ENCODE measurements at regions not wholly inside any gene's neighbourhood (a gene's known extent, or its start where the extent isn't known, plus 50 kb on each side); places are given as distances from the start of the nearest gene placed in this dataset.

DNA sequence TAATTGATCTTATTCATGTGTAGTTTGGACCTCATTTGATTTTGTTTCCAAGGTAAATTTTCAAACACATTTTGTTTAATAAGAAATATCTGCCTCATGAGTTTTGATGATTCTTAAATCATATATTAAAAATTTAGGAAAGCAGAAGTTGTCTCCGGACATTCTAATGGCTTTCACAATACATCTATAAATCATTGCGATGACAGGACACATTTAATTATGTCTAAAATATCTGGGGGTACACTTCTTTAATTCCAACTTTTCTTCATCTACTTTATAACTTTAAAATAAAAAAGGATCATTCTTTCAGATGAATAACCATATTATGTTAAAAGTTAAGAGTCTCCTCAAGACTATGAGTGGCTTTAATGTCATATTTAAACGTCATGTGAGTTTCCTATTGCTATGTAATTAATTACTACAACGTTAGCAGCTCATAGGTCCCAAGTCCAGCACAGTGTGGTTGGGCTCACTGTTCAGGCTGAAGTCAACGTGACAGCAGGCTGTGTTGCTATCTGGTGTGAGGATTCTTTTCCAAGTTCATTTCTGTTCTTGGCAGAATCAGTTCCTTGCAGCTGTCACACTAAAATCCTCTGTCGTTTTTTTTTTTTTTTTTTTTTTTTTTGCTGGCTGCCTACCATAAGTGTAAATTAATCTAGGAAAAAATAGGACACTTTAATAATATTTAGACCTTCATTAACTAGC, 893.5 kb downstream of the LTN1 start:
- DNase-seq (ENCODE audit: low spot score in 2 of 2) = no peak
- TF ChIP-seq, protein P1, sequence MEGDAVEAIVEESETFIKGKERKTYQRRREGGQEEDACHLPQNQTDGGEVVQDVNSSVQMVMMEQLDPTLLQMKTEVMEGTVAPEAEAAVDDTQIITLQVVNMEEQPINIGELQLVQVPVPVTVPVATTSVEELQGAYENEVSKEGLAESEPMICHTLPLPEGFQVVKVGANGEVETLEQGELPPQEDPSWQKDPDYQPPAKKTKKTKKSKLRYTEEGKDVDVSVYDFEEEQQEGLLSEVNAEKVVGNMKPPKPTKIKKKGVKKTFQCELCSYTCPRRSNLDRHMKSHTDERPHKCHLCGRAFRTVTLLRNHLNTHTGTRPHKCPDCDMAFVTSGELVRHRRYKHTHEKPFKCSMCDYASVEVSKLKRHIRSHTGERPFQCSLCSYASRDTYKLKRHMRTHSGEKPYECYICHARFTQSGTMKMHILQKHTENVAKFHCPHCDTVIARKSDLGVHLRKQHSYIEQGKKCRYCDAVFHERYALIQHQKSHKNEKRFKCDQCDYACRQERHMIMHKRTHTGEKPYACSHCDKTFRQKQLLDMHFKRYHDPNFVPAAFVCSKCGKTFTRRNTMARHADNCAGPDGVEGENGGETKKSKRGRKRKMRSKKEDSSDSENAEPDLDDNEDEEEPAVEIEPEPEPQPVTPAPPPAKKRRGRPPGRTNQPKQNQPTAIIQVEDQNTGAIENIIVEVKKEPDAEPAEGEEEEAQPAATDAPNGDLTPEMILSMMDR (IDR thresholded peaks at IDR 0.05) = no peak
- H3K27ac ChIP-seq = no peak overlapping the region

DNA sequence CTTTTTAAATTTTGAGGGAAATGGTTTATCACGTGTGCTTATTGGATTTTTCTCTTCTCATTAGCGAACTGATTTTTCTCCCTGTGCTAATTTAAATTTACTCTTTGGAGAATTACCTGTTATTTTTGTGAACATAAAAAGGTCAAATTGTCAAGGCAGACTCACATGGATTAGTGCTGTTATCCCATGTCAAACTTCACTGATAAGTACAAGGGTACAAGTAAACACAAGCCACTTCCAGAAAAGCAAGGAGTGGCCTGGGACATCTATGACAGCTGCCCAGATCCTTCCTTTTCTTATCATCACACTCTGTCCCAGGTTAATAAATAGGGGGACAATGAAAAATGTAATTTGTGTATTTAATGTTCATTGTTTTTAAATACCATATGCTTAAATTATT, 901.2 kb downstream of the LTN1 start:
- H3K27me3 ChIP-seq = no peaks in the 10 kb centered on the region
- DNase-seq (ENCODE audit: low spot score in 2 of 2) = no peak
- no peaks in the 10 kb centered on the region for H3K9me3 ChIP-seq
- H3K27ac ChIP-seq = peak overlapping the region in 1 of 2 donors; percentile 68
- TF ChIP-seq, protein P1 (IDR thresholded peaks at IDR 0.05) = no peak
- H3K4me1 ChIP-seq = no peaks in the 10 kb centered on the region
- peak overlapping the region in 1 of 2 donors; percentile 62 for H3K4me3 ChIP-seq
- intact Hi-C loops (cut with DNase I) = no loop called here
- no peaks in the 10 kb centered on the region for H3K36me3 ChIP-seq

More for the DNA sequence above, 893.5 kb downstream of the LTN1 start:
- H3K36me3 ChIP-seq = no peaks in the 10 kb centered on the region
- no peak overlapping the region for H3K4me3 ChIP-seq
- H3K27me3 ChIP-seq = no peaks in the 10 kb centered on the region
- H3K9me3 ChIP-seq = no peaks in the 10 kb centered on the region
- intact Hi-C loops (cut with DNase I) = no loop called here
- no peaks in the 10 kb centered on the region for H3K4me1 ChIP-seq

DNA sequence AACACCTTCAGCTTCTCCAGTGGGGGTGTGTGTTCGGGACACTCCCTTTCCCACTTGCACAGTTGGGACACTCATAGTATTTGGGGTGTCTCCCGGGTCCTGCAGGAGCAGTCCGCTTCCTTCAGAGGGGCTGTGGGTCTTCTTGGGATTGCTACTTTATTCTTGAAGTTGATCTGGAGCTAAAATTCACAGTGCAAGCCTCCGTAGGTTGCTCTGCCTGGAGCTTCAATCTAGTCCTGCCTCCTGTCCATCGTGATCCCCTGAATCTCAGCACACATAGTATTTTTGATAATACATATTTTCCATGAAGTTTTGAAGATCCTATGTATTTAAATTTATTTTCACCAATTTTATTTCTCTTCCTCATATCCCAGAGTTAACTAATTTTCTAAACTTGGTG, 902.1 kb downstream of the LTN1 start:
- TF ChIP-seq, protein P1 (IDR thresholded peaks at IDR 0.05) = no peak
- H3K4me3 ChIP-seq = peak overlapping the region; percentile 23 to 62
- no peaks in the 10 kb centered on the region for H3K4me1 ChIP-seq
- no peak for DNase-seq (ENCODE audit: low spot score in 2 of 2)
- peak overlapping the region; percentile 64 to 68 for H3K27ac ChIP-seq
- no peaks in the 10 kb centered on the region for H3K36me3 ChIP-seq
- intact Hi-C loops (cut with DNase I) = no loop called here
- H3K27me3 ChIP-seq = no peaks in the 10 kb centered on the region
- H3K9me3 ChIP-seq = no peaks in the 10 kb centered on the region

DNA sequence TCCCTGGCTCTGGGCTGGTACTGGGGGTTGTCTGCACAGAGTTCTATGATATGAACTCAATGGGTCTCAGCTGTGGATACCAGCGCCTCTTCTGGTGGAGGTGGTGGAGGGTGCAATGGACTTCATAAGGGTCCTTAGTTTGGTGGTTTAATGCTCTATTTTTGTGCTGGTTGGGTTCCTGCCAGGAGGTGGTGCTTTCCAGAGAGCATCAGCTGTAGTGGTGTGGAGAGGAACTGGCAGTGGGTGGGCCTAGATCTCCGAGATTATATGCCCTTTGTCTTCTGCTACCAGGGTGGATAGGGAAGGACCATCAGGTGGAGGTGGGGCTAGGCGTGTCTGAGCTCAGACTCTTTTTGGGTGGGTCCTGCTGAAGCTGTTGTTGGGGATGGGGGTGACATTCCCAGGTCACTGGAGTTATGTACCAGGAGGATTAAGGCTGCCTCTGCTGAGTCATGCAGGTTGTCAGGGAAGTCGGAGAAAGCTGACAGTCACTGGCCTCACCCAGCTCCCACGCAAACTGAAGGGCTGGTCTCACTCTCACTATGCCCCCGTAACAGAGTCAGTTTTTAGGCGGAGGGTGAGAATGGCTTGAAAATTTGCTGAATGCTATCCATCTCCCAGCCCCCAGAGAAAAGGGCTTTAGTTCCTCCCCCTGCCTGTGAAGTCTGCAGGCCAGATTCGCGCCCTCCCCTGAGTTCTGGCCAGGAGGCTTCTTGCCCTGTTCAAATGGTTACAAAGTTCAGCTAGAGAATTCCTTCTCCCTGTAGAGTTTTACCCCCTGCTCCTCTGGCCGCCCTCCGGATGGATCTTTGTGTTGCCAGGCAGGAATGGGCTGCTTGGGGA, 902.9 kb downstream of the LTN1 start:
- H3K27ac ChIP-seq = peak overlapping the region; percentile 64 to 68
- H3K27me3 ChIP-seq = no peaks in the 10 kb centered on the region
- no peaks in the 10 kb centered on the region for H3K9me3 ChIP-seq
- intact Hi-C loops (cut with DNase I) = no loop called here
- TF ChIP-seq, protein P1 (IDR thresholded peaks at IDR 0.05) = no peak
- no peaks in the 10 kb centered on the region for H3K36me3 ChIP-seq
- H3K4me3 ChIP-seq = peak overlapping the region; percentile 23 to 62
- no peak for DNase-seq (ENCODE audit: low spot score in 2 of 2)
- H3K4me1 ChIP-seq = no peaks in the 10 kb centered on the region

DNA sequence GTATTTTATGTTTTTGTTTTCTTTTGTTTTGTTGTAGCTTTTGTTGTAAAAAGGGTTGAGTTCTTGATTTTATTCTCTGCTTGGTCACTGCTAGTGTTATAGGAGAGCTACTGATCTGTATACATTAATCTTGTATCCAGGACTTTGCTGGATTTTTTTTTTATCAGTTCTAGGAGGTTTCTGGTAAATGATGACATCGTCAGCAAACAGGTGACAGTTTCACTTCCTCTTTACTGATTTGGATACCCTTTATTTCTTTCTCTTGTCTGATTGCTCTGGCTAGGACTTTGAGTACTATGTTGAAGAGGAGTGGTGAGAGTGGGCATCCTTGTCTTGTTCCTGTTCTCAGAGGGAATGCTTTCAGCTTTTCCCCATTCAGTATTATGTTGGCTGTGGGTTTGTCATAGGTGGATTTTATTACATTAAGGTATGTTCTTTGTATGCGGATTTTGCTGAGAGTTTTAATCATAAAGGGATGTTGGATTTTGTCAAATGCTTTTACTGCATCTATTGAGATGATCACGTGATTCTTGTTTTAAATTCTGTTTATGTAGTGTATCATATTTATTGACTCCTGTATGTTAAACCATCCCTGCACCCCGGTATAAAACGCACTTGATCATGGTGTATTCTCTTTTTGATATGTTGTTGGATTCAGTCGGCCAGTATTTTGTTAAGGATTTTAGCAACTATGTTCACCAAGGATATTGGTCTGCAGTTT, 905.7 kb downstream of the LTN1 start:
- Histone ChIP-seq H3K4me1 (no peaks in the 10 kb centered on the region), H3K27ac (no peak overlapping the region), H3K9me3 (no peaks in the 10 kb centered on the region), H3K4me3 (no peak overlapping the region), H3K27me3 (no peaks in the 10 kb centered on the region), H3K36me3 (no peaks in the 10 kb centered on the region)
- no peak for DNase-seq (ENCODE audit: low spot score in 2 of 2)
- intact Hi-C loops (cut with DNase I) = no loop called here
- TF ChIP-seq, protein P1 (IDR thresholded peaks at IDR 0.05) = no peak
